Medulla oblongata (tissue), 1 donor: ENCODE measurements at regions not wholly inside any gene's neighbourhood (a gene's known extent, or its start where the extent isn't known, plus 50 kb on each side); places are given as distances from the start of the nearest gene placed in this dataset.
"Not testable (repeated sequence)": the region's sequence is repeated elsewhere in the genome, so short reads cannot be mapped to it uniquely, and the experiment has no call there.

Experiments
- DNase-seq: peaks from one replicate; pipeline ENCODE4 v3.0.0-alpha.2; 2015; ENCODE audit errors: extremely low spot score

GRCh38 chr14:104230946-104231345 is 92.6 kb downstream of the KIF26A start:
- DNase-seq = no peak

- no peak for DNase-seq
These were observed 93.7 kb downstream of the KIF26A start for GRCh38 chr14:104232070-104232484.

GRCh38 chr14:104234007-104234786 is 95.8 kb downstream of the KIF26A start:
- DNase-seq = not testable (repeated sequence)

- DNase-seq = no peak
These were observed 97.3 kb downstream of the KIF26A start for GRCh38 chr14:104235686-104236085.

- DNase-seq = no peak
These were observed 99.5 kb downstream of the KIF26A start for GRCh38 chr14:104237651-104238423.

GRCh38 chr14:104238424-104239184 is 100.2 kb downstream of the KIF26A start:
- no peak for DNase-seq

- no peak for DNase-seq
These were observed 100.9 kb downstream of the KIF26A start for GRCh38 chr14:104239185-104239775.

GRCh38 chr14:104239861-104240301 is 101.5 kb downstream of the KIF26A start:
- no peak for DNase-seq

GRCh38 chr14:104240434-104241157 is 102.2 kb downstream of the KIF26A start:
- DNase-seq = no peak

- no peak for DNase-seq
These were observed 104.8 kb downstream of the KIF26A start for GRCh38 chr14:104243200-104243599.

GRCh38 chr14:104244221-104245011 is 106.0 kb downstream of the KIF26A start:
- no peak for DNase-seq

GRCh38 chr14:104245075-104245474 is 106.7 kb downstream of the KIF26A start:
- DNase-seq = no peak

- DNase-seq = no peak
These were observed 107.3 kb downstream of the KIF26A start for GRCh38 chr14:104245723-104246122.

GRCh38 chr14:104246401-104247335 is 108.3 kb downstream of the KIF26A start:
- DNase-seq = no peak

- no peak for DNase-seq
These were observed 109.2 kb downstream of the KIF26A start for GRCh38 chr14:104247336-104248202.

- DNase-seq = no peak
These were observed 110.0 kb downstream of the KIF26A start for GRCh38 chr14:104248203-104249055.

- DNase-seq = no peak
These were observed 110.7 kb downstream of the KIF26A start for GRCh38 chr14:104249089-104249488.
